GM20000 (cell line): ENCODE measurements at regions not wholly inside any gene's neighbourhood (a gene's known extent, or its start where the extent isn't known, plus 50 kb on each side); places are given as distances from the start of the nearest gene placed in this dataset.

Experiments
- DNase-seq: peaks from one replicate; pipeline ENCODE4 v3.0.0; 2012; ENCODE audit warnings: low spot score
- TF ChIP-seq, protein P1 (sequence below): IDR thresholded peaks from 2 replicates; pipeline ENCODE4 v1.5.1; 2012; ENCODE audit warnings: mild to moderate bottlenecking, control low read depth; ENCODE audit errors: extremely low read depth, missing control alignments

DNA sequence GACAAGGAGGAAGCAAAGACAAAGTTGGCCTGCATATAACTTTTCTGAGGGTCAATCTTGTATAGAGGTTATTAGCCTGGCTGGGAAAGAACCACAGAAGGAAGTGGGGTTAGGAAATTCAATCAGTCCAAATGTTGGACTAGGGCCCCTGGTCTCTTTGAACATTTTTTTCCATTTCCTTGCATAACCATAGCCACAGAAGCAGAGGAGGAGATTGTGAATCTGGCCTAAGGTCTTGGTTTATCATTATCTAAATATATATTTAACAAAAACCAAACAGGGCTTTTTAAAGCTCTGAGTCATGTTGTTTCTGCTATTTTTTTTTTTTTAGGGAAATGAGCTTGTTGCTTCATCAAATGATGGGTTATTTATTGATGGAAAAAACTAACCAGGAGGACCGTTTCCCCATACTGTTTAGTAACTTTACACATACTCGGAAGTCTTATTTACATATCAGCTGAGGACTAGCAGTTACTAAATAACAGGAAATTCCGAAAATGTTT, 97.7 kb upstream of the ACSL4 start:
- TF ChIP-seq, protein P1, sequence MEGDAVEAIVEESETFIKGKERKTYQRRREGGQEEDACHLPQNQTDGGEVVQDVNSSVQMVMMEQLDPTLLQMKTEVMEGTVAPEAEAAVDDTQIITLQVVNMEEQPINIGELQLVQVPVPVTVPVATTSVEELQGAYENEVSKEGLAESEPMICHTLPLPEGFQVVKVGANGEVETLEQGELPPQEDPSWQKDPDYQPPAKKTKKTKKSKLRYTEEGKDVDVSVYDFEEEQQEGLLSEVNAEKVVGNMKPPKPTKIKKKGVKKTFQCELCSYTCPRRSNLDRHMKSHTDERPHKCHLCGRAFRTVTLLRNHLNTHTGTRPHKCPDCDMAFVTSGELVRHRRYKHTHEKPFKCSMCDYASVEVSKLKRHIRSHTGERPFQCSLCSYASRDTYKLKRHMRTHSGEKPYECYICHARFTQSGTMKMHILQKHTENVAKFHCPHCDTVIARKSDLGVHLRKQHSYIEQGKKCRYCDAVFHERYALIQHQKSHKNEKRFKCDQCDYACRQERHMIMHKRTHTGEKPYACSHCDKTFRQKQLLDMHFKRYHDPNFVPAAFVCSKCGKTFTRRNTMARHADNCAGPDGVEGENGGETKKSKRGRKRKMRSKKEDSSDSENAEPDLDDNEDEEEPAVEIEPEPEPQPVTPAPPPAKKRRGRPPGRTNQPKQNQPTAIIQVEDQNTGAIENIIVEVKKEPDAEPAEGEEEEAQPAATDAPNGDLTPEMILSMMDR = no peak
- DNase-seq = peak; percentile 20

- no peak for DNase-seq
- TF ChIP-seq, protein P1 = no peak
Observed at GRCh38 chrX:109831326-109831985, 98.4 kb upstream of the ACSL4 start.

- TF ChIP-seq, protein P1 = no peak
- DNase-seq = no peak
Observed at GRCh38 chrX:109839694-109840567, 106.9 kb upstream of the ACSL4 start.

DNA sequence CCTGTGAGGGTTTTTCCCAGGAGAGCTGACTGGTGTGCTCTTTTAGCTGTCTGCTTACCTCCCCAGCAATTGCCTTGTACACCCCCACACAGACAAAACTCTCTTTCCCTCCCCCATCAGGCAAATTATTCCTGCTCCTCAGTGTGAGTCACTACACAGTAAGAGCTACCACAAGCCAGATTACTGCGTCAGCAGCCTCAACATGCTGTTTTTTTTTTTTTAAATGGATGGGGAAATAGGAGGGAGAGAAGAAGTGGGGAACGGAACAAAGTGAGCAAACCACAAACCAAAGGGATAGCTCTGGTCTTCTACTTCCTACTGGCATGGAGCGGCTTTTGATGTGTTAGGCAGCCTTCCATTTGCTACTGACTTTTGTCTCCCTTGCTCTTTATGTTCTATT, 107.5 kb upstream of the ACSL4 start:
- no peak for DNase-seq
- TF ChIP-seq, protein P1 = no peak

GRCh38 chrX:109841257-109841656, 108.2 kb upstream of the ACSL4 start:
- TF ChIP-seq, protein P1 = no peak
- DNase-seq = no peak

GRCh38 chrX:109841869-109842579, 109.0 kb upstream of the ACSL4 start:
- no peak for DNase-seq
- TF ChIP-seq, protein P1 = no peak

DNA sequence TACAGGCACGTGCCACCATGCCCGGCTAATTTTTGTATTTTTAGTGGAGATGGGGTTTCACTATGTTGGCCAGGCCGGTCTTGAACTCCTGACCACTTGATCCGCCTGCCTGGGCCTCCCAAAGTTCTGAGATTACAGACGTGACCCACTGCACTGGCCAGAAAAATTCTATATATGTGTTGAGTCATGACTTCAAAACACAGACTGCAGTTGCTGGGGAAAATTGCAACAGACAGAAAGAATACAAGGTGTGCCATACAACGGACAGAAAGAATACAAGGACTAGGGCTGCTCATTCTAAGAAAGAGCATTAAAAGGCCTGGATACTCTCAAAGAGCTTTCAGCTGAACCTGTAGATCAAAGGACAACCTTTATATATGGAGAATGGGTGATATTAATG, 109.6 kb upstream of the ACSL4 start:
- TF ChIP-seq, protein P1 = no peak
- DNase-seq = no peak
